ENCODE measurements at regions not wholly inside any gene's neighbourhood (a gene's known extent, or its start where the extent isn't known, plus 50 kb on each side); places are given as distances from the start of the nearest gene placed in this dataset.

DNA sequence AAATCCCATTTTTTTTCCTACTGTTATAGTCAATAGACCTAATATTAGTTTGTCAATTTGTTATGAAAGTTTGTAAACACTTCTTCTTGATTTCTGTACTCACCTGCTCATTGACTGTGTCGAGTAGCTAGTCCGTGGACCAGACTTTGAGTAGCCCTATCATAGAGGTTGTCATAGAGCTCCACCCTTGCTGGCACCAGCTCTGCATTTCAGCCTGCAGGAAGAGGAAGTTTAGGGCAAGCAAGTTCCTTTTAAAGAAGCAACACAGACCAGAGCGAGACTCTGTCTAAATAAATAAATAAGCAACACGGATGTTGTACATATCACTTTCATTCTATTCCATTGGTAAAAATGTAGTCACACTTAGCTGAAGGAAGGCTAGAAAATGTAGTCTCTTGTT is 74.0 kb downstream of the MCFD2 start:
- ChIA-PET POLR2A (no interaction called here), CTCF (ENCODE audit: low intra/inter-chr PET ratio, low total read pairs) (no interaction called here)
- H3K27ac ChIP-seq (ENCODE audit: extremely low read length, insufficient read depth, low read length): no peak overlapping the region
- peaks cover 4 to 55% of the 10 kb centered on the region in 2 experiments; a peak in 4 of 5 replicates for H3K27me3 ChIP-seq (ENCODE audit: control insufficient read depth in 1 of 2, insufficient read depth in 2 of 2, low read length in 2 of 2)
- H3K36me3 ChIP-seq (replicated peaks in 1 of 2; ENCODE audit: control insufficient read depth in 1 of 2, insufficient read depth in 2 of 2, low read length in 2 of 2): no peaks in the 10 kb centered on the region
- H3K79me2 ChIP-seq (ENCODE audit: insufficient read depth, low read length): no peaks in the 10 kb centered on the region
- 38% methylated on average over 4 of the region's 4 CpGs for WGBS (ENCODE audit: low lambda C conversion rate)
- FAIRE-seq (no peak), DNase-seq (ENCODE audit: low spot score) (no peak), ATAC-seq (no peak)
- no peak overlapping the region for H3K4me3 ChIP-seq (replicated peaks in 1 of 3; ENCODE audit: insufficient read depth in 1 of 3, low read depth in 2 of 3, low read length in 3 of 3)
- intact Hi-C loops (cut with micrococcal nuclease; ENCODE audit: unreplicated experiment): no loop called here
- no TSS peak for BruUV-seq (replicated peaks)
- H3K4me1 ChIP-seq (ENCODE audit: insufficient read depth, low read length): peaks cover 7% of the 10 kb centered on the region
- no peaks in the 10 kb centered on the region for H4K20me1 ChIP-seq (ENCODE audit: insufficient read depth, low read length)
- H3K9me3 ChIP-seq (ENCODE audit: low read length): no peaks in the 10 kb centered on the region
- no peak overlapping the region for H3K4me2 ChIP-seq (ENCODE audit: low read depth, low read length)
- in situ Hi-C loops (cut with HindIII; ENCODE audit: extremely low pct_ligation_motif_present, low pct_unique_long_range_greater_than_20kb): no loop called here
- H2AFZ ChIP-seq (ENCODE audit: low read length): no peak overlapping the region
- H3K9ac ChIP-seq (ENCODE audit: insufficient read depth, low read depth, low read length): no peak overlapping the region
- TF ChIP-seq BRCA1 (CRISPR knock-in tag; IDR thresholded peaks at IDR 0.05) (no peak), RNF219 (CRISPR knock-in tag; IDR thresholded peaks at IDR 0.05) (no peak), LCORL (IDR thresholded peaks at IDR 0.05) (no peak), LCORL (CRISPR knock-in tag; IDR thresholded peaks at IDR 0.05) (no peak), POGZ (CRISPR knock-in tag; IDR thresholded peaks at IDR 0.05) (no peak), IRF1 (CRISPR knock-in tag; IDR thresholded peaks at IDR 0.05; ENCODE audit: low read depth) (no peak), CSRNP1 (CRISPR knock-in tag; IDR thresholded peaks at IDR 0.05) (no peak), TERF1 (CRISPR knock-in tag; IDR thresholded peaks at IDR 0.05) (no peak), KAT8 (CRISPR knock-in tag; IDR thresholded peaks at IDR 0.05) (no peak), THAP9 (CRISPR knock-in tag; IDR thresholded peaks at IDR 0.05; ENCODE audit: borderline replicate concordance) (no peak), ZNF253 (CRISPR knock-in tag; IDR thresholded peaks at IDR 0.05; ENCODE audit: borderline replicate concordance) (no peak)
- TF ChIP-seq, protein P1, sequence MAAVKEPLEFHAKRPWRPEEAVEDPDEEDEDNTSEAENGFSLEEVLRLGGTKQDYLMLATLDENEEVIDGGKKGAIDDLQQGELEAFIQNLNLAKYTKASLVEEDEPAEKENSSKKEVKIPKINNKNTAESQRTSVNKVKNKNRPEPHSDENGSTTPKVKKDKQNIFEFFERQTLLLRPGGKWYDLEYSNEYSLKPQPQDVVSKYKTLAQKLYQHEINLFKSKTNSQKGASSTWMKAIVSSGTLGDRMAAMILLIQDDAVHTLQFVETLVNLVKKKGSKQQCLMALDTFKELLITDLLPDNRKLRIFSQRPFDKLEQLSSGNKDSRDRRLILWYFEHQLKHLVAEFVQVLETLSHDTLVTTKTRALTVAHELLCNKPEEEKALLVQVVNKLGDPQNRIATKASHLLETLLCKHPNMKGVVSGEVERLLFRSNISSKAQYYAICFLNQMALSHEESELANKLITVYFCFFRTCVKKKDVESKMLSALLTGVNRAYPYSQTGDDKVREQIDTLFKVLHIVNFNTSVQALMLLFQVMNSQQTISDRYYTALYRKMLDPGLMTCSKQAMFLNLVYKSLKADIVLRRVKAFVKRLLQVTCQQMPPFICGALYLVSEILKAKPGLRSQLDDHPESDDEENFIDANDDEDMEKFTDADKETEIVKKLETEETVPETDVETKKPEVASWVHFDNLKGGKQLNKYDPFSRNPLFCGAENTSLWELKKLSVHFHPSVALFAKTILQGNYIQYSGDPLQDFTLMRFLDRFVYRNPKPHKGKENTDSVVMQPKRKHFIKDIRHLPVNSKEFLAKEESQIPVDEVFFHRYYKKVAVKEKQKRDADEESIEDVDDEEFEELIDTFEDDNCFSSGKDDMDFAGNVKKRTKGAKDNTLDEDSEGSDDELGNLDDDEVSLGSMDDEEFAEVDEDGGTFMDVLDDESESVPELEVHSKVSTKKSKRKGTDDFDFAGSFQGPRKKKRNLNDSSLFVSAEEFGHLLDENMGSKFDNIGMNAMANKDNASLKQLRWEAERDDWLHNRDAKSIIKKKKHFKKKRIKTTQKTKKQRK (IDR thresholded peaks at IDR 0.05; ENCODE audit: low read length): no peak

Data from HepG2 (cell line).